ENCODE measurements at regions not wholly inside any gene's neighbourhood (a gene's known extent, or its start where the extent isn't known, plus 50 kb on each side); places are given as distances from the start of the nearest gene placed in this dataset.
"Not testable (repeated sequence)": the region's sequence is repeated elsewhere in the genome, so short reads cannot be mapped to it uniquely, and the experiment has no call there.

GRCh38 chr20:60100780-60101179, 142.6 kb downstream of the CDH26 start:
- no peak for DNase-seq

- no peak for DNase-seq
These were observed 143.1 kb downstream of the CDH26 start for GRCh38 chr20:60101201-60101890.

- no peak for DNase-seq
These were observed 143.7 kb downstream of the CDH26 start for GRCh38 chr20:60101891-60102281.

GRCh38 chr20:60102665-60103210, 144.5 kb downstream of the CDH26 start:
- no peak for DNase-seq

GRCh38 chr20:60104993-60105803, 147.0 kb downstream of the CDH26 start:
- no peak for DNase-seq

- not testable (repeated sequence) for DNase-seq
These were observed 148.0 kb downstream of the CDH26 start for GRCh38 chr20:60106186-60106585.

- DNase-seq: no peak
These were observed 149.6 kb downstream of the CDH26 start for GRCh38 chr20:60107621-60108390.

- no peak for DNase-seq
These were observed 150.2 kb downstream of the CDH26 start for GRCh38 chr20:60108397-60108796.

- no peak for DNase-seq
These were observed 155.0 kb downstream of the CDH26 start for GRCh38 chr20:60113024-60113724.

- no peak for DNase-seq
These were observed 155.5 kb downstream of the CDH26 start for GRCh38 chr20:60113771-60114170.

GRCh38 chr20:60115451-60115850, 157.2 kb downstream of the CDH26 start:
- DNase-seq: no peak

- DNase-seq: no peak
These were observed 158.1 kb downstream of the CDH26 start for GRCh38 chr20:60116128-60116909.

- DNase-seq: no peak
These were observed 158.8 kb downstream of the CDH26 start for GRCh38 chr20:60117065-60117464.

- no peak for DNase-seq
These were observed 163.7 kb downstream of the CDH26 start for GRCh38 chr20:60121903-60122302.

GRCh38 chr20:60122671-60123070, 164.4 kb downstream of the CDH26 start:
- no peak for DNase-seq

GRCh38 chr20:60123096-60123495, 164.9 kb downstream of the CDH26 start:
- no peak for DNase-seq

GRCh38 chr20:60123652-60124051, 165.4 kb downstream of the CDH26 start:
- no peak for DNase-seq

GRCh38 chr20:60124776-60125381, 166.7 kb downstream of the CDH26 start:
- no peak for DNase-seq

GRCh38 chr20:60125513-60125912, 167.3 kb downstream of the CDH26 start:
- no peak for DNase-seq

- DNase-seq: no peak
These were observed 168.8 kb downstream of the CDH26 start for GRCh38 chr20:60126975-60127374.

- DNase-seq: no peak
These were observed 173.2 kb downstream of the CDH26 start for GRCh38 chr20:60131375-60131774.
